ENCODE measurements at regions not wholly inside any gene's neighbourhood (a gene's known extent, or its start where the extent isn't known, plus 50 kb on each side); places are given as distances from the start of the nearest gene placed in this dataset.

DNA sequence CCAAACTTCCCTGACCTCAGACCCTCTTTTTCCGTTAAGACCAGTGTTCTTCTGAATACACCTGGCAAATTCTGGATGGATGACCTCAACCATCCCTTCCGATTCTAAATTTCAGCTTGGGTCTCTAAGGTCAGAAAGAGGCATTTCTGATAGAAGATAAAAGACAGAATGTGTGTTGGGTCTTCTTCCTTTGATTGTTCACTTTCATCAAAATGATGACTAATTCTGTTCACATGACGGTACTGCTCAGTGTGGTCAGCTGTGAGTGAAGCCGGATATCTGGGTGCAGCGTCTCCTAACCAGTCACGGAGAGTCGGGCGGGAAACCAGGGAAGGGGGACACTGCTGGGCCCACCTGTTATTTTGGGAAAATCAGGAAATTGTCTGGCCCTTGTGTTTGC, 151.6 kb upstream of the NAV2 start:
- TF ChIP-seq, protein P1, sequence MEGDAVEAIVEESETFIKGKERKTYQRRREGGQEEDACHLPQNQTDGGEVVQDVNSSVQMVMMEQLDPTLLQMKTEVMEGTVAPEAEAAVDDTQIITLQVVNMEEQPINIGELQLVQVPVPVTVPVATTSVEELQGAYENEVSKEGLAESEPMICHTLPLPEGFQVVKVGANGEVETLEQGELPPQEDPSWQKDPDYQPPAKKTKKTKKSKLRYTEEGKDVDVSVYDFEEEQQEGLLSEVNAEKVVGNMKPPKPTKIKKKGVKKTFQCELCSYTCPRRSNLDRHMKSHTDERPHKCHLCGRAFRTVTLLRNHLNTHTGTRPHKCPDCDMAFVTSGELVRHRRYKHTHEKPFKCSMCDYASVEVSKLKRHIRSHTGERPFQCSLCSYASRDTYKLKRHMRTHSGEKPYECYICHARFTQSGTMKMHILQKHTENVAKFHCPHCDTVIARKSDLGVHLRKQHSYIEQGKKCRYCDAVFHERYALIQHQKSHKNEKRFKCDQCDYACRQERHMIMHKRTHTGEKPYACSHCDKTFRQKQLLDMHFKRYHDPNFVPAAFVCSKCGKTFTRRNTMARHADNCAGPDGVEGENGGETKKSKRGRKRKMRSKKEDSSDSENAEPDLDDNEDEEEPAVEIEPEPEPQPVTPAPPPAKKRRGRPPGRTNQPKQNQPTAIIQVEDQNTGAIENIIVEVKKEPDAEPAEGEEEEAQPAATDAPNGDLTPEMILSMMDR (IDR thresholded peaks at IDR 0.05; ENCODE audit: low read depth, low read length), result no peak
- no peak for TF ChIP-seq EZH2phosphoT487 (IDR thresholded peaks at IDR 0.05; ENCODE audit: low read depth)
